Stimulated activated CD4-positive, alpha-beta T cell treated with anti-CD3 and anti-CD28 coated beads, Interleukin-1b, Interleukin-23, amount 100 ng/mL, for 4 hours (primary cell): ENCODE measurements at regions not wholly inside any gene's neighbourhood (a gene's known extent, or its start where the extent isn't known, plus 50 kb on each side); places are given as distances from the start of the nearest gene placed in this dataset.

Source experiments
- DNase-seq, 2 donors: peaks; one replicate each; pipeline ENCODE4 v3.0.0-alpha.2; 2020; ENCODE audit warnings: low read depth in 2 of 2

DNA sequence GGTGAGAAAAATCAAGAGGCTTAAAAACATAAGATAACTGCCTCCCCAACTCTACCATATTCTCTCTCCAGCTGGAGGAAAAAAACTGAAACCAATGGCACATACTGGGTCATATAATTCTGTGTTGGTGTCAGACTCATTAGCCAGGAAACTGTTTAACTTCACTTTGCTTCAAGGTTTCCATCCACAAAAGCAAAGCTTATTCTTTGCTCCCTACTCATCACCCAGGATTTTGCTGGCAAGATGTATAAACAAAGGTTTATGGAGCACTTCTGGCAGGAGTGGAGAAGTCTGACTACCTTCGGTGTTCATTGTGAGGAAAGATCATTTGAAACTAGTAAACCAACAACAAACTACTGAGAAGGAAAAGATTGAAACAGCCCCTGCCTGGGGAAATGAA is 197.5 kb upstream of the SERP2 start:
- no peak for DNase-seq

DNA sequence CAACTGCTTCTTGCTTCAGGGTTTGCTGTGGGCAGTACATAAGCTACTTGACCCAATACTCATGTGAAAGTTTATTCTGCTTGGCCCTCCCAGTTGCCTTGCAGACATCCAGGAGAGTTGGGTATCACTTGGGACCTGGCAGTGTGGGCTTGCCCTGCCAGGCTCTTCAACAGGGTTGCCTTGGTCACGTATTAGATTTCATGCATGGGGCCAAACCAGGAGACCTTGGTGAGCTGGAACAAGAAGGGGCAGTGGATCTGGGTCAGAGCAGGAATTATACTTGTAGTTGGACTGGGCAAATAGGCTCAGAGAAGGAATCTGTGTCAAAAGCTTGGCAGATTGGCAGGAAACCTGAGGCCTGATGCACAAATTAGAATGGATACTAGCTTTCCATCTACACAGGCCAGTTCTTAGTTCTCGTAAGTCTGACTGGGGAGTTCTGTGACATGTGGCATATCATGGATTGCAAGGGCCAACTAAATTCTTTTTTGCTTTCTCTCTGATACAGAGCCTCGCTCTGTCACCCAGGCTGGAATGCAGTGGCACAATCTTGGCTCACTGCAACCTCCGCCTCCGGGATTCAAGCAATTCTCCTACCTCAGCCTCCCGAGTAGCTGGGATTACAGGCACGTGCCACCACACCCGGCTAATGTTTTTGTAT is 192.6 kb upstream of the SERP2 start:
- no peak for DNase-seq

- DNase-seq, result no peak
Observed at GRCh38 chr13:44181931-44182330, 191.7 kb upstream of the SERP2 start.

DNA sequence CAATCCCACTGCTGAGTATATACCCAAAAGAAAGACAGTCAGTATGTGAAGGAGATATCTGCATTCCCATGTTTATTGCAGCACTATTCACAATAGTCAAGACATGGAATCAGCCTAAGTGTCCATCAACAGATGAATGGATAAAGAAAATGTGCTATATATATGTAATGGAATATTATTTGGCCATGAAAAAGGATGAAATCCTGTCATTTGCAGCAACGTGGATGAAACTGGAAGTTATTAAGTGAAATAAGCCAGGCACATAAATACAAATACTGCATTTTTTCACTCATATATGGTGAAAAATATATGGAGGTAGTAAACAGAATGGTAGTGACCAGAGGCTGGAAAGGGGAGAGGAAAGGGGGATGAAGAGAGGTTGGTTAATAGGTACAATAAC is 188.9 kb upstream of the SERP2 start:
- no peak for DNase-seq

DNA sequence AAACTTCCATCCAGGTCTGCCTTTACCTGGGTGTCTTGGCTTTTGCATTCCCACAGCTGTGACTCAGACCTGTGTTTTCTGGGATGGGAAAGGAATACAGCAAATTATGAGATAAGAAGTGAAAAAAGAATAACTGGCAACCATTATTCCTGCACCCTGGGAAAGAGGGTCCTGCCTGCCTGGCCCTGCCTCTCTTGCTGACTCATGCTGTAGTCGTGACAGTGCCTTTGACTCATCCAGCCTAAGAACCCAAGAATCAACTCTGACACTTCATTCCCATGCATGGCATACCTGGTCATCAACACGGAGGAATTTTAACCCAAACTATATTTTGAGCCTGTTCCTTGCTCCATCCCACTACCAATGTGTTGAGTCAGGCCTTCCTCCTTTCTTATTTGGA is 185.4 kb upstream of the SERP2 start:
- no peak for DNase-seq

DNA sequence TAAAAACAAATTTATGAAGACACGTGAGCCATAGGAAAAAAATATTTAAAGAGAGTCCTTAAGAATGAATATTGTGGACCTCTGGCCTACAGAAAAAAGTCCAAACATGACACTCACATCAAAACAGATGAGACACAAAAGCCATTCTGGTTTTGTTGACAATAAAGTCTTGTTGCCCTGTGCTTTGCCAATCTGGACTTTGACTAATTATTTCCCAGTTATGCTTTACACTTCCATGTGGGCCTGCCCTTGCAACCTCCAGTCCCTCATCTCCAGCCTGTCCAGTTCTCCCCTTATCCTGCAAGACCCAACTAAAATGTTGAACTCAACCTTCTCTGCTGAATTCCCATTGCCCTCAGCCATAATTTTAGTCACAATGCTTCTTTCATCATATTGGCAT is 184.5 kb upstream of the SERP2 start:
- no peak for DNase-seq

GRCh38 chr13:44191103-44191502 is 182.5 kb upstream of the SERP2 start:
- no peak for DNase-seq

DNA sequence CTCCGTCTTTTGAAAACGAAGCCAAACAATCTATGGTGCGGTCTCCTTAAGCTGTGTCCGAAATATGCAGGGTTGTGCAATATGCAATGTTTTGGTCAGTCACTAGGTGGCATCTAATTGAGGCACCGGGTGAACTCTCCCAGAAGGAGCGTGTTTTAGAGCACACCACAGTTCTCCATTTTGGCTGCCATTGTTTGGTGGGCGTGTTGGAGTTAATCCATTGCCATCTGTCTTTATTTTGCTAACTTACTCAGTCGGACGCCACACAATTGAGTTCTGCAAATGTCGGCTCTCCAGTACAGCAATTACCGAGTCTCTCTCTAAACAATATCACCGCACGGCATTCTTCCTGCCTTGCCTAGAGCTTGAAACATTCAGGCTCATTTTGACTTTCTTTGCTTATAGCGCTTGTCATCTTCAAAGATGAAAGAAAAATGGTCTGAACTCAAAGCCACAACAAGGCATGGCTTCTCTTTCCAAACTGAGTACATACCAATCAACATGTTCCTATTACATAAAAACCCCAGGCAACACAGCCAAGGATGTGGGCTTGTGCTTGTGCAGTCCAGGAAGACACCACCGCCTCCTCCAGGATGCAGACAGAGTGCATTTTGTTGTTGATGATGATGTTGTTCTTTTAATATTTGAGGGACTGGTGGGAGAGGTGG is 182.0 kb upstream of the SERP2 start:
- DNase-seq, result peak in 1 of 2 donors; percentile 28

DNA sequence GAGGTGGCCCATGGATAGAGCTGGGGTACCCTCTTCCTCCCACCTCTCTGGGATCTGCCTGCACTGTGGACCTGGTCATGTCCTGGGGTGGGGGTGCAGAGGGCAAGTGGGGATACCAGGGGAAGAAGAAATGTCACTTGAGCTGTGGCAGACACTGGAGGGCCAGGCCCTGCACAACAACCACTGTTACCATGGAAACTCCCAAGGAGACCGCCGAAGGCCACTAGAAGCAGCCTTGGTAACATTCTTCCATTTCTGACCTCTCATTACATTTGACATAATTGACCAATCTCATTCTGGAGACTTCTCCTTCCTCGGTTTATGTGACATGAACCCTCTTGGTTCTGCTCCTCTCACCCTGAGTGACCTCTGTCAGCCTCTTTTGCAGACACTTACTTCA is 179.9 kb upstream of the SERP2 start:
- DNase-seq, result no peak

GRCh38 chr13:44195245-44195644 is 178.4 kb upstream of the SERP2 start:
- DNase-seq, result no peak

DNA sequence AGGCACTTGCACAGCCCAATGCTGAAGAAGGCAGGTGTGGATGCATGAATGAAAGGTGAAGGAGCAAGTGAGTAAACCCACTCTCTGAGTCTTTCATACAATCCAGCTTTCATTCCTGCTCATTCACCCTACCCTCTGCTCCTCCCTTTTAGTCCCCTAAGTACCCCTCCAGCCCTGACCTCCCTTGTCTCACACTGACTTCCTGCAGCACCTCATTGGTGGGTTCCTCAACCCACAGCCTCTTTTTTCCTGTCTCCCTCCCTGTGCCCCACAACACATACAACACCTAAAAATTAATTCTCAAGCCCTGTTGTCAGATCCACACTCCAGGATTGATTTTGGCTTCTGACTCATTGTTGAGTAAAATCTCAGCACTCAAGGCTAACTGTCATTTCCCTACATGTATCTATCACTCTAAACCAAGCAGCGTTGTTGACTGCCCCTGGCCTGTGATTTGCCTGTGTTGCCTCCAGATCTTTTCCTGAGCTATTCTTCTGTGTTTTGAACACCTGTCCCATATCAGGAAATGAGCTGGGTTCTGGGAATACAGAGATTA is 177.3 kb upstream of the SERP2 start:
- no peak for DNase-seq

DNA sequence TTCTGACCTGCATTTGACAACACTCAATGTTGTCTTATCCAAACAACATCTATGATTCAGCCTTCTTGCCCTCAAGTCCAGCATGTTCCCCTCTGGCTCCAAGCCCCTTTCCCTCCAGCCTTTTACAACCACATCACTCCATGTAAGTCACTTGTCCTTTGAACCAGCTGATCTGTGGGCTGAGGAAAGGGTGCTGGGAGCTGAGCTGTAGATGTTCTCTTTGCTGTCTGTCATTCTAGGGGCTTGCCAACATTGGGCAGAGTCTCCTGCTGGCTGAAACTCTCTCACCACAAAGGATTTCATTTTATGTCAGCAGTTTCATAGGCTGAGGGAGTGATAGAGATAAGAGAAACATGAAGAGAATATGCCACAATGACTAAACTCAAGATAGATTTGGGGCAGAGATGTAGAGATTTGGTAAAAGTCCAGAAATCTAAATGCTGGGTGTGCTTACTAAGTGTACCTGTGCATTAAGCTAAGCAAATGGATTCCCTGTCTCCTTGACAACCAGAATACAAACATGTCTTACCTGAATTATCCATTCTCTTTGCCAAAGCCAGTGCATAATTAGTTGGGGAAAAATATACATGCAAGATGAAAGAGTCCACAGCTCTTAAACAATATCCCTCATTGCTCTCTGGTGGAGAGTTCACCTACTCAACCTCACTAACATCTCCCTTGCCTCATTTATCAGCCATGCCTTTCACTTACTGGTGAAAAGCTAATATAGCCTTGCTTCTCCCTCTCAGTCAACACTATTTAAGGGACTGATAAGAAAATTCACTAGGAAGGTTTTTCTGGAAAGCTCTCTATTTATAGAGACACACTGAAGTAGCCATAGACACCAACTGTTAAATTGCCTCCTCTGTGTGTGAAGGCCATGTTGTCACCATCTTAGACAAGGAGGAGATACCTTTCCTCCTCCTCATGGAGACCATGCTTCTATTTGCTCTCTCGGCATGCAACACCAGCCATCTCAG is 175.5 kb upstream of the SERP2 start:
- no peak for DNase-seq

DNA sequence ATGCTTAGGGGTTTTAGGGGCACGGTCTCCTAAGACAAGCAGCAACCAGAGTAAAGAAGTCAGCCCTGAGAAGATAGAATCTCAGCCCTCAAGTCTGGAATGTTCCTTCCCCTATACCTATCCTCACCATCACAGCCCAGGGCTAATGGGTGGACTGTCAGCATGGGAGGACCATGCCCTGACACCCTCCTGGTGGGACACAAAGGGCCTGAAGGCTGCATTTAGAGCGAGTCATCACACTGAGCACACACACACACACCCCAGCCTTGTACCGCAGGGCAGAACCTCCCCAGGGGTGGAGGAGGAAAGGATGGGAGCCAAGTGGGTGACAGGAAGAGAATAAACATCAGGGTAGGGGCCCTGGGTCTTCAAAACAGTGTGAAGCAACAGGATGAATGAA is 174.8 kb upstream of the SERP2 start:
- DNase-seq, result no peak

DNA sequence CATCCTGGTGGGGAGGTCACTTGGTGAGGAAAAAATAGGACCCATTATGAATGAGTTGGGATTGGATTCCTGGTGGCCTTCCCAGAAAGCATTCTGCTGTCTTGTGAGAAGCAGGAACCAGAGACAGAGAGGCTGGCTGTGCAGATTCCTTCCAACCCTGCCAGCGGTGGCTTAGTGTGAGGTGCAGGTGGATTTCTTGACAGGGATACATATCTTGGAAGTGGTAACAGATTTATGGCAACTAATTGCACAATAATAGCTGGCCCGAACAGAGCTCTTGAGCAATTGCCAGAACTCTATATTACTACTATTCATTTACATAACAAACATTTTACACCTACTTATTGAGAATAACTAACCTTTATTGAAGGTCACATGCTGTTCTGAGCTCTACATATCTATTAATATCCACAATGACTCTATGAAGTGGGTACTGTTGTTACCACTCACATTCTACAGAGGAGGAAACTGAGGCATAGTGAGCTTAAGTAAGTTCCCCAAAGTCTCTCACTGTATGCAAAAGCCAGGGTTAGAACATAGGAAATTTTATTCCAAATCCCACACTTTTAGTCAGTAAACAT is 173.9 kb upstream of the SERP2 start:
- DNase-seq, result no peak

GRCh38 chr13:44206434-44206833 is 167.2 kb upstream of the SERP2 start:
- DNase-seq, result no peak

- no peak for DNase-seq
Observed at GRCh38 chr13:44207476-44207875, 166.1 kb upstream of the SERP2 start.

GRCh38 chr13:44210525-44210924 is 163.1 kb upstream of the SERP2 start:
- no peak for DNase-seq

- DNase-seq, result no peak
Observed at GRCh38 chr13:44211286-44211685, 162.3 kb upstream of the SERP2 start.

DNA sequence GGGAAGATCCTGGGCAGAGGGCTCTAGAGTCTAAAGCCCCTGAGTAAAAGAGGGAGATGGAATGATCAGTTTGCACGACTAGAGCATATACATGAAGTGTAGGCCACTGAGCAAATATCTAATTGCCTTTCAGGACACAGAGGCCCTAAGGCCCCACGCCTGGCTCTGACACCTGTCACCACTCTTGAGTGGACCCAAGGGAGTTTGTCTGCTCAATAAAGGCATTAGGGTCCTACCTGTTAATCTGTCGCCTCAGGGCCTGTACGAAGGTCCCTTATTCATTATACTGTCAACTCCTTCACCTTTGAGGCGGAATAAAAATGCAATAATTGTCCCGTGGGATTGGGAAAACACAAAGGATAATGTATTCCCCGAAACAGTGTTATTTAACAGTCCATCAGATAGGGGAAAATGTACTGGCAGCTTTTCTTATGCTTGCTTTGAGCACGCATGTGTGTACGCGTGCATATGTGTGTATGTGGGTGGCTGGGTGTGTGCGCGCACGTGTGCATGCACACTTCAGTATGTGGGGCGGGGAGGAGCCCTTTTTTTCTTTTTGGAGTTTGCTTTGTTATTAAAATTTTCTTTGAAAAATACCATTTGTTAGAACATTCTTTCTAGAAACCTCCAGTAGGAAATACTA is 161.8 kb upstream of the SERP2 start:
- DNase-seq, result no peak

- no peak for DNase-seq
Observed at GRCh38 chr13:44212633-44213396, 160.8 kb upstream of the SERP2 start.
